ENCODE measurements at regions not wholly inside any gene's neighbourhood (a gene's known extent, or its start where the extent isn't known, plus 50 kb on each side); places are given as distances from the start of the nearest gene placed in this dataset.

DNA sequence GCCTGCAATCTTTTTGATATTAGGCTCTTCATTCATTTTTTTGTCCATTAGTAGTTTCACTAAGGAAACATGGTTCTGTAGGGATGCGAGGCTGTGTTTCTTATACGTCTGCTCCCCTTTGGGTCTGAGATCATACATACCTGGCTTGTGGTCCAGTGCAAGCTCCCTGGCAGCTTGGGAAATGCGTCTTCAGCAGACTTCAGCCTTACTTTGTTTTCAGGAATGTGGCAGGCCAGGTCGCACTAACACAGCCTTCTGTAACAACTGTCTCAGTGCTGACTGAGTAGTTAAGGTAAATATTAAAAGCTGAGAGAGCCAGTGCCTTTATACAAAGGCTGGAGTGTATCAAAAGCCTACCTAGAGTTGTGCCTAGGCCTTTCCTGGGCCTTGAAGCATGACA is 970.5 kb upstream of the EEF2KMT start:
- no peak for FAIRE-seq
- intact Hi-C loops (cut with DNase I) = no loop called here
- no peak for DNase-seq
- no peaks in the 10 kb centered on the region for H3K9me3 ChIP-seq
- no peaks in the 10 kb centered on the region for H3K4me1 ChIP-seq
- H3K36me3 ChIP-seq = no peaks in the 10 kb centered on the region
- TF ChIP-seq, protein P1, sequence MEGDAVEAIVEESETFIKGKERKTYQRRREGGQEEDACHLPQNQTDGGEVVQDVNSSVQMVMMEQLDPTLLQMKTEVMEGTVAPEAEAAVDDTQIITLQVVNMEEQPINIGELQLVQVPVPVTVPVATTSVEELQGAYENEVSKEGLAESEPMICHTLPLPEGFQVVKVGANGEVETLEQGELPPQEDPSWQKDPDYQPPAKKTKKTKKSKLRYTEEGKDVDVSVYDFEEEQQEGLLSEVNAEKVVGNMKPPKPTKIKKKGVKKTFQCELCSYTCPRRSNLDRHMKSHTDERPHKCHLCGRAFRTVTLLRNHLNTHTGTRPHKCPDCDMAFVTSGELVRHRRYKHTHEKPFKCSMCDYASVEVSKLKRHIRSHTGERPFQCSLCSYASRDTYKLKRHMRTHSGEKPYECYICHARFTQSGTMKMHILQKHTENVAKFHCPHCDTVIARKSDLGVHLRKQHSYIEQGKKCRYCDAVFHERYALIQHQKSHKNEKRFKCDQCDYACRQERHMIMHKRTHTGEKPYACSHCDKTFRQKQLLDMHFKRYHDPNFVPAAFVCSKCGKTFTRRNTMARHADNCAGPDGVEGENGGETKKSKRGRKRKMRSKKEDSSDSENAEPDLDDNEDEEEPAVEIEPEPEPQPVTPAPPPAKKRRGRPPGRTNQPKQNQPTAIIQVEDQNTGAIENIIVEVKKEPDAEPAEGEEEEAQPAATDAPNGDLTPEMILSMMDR (IDR thresholded peaks at IDR 0.05) = no peak
- WGBS, 2 donors = 43 to 48% methylated on average over 4 of the region's 4 CpGs
- peaks cover 0 to 7% (median 0%) of the 10 kb centered on the region in 4 donors for H3K27me3 ChIP-seq
- H3K27ac ChIP-seq = no peak overlapping the region
- H3K4me3 ChIP-seq = no peak overlapping the region
- ATAC-seq = no peak

DNA sequence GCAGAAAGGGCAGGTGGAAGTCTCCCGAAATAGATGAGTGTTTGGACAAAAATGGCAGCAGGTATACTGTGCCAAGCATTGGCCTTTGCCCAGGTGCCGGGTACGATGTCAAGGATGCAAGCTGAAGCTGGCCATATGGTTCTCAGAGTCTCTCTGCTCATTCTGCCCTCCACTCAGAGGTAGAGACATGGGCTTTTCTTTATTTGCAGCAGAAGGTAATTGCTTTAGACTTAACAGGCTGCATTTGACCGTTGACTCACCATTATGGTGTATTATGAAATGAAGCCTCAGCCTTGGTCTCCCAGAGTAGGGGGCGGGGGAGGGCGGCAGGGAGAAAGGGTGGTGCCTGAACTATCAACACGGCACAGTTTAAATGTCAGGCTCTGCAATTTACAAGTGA is 969.1 kb upstream of the EEF2KMT start:
- Histone ChIP-seq H3K4me3 (no peak overlapping the region), H3K4me1 (no peaks in the 10 kb centered on the region), H3K36me3 (no peaks in the 10 kb centered on the region), H3K27me3 (peaks cover 0 to 7% (median 0%) of the 10 kb centered on the region in 4 donors), H3K27ac (no peak overlapping the region), H3K9me3 (no peaks in the 10 kb centered on the region)
- intact Hi-C loops (cut with DNase I) = no loop called here
- WGBS, 2 donors = 46 to 66% methylated on average over 7 of the region's 7 CpGs
- FAIRE-seq = no peak
- no peak for ATAC-seq
- DNase-seq = no peak
- TF ChIP-seq, protein P1 (IDR thresholded peaks at IDR 0.05) = no peak

DNA sequence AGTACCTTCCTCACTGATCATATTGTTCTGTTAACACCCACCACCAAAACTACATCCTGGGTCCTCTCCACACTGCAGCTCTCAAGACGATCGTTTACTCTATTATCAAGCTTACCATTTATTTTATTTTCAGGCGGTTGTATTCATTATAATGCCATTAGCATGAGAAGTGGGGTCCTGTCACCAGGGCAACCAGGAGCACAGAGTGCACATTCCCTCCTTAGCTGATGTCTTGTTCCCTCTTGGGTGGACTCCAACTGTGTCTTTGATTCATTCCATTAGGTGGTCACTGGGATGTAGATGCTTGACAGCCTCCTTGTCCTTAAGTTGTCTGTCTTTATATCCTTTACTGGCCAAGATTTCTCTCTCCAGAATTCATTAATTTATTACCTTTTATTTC is 965.9 kb upstream of the EEF2KMT start:
- DNase-seq = no peak
- no peak for FAIRE-seq
- Histone ChIP-seq H3K4me3 (no peak overlapping the region), H3K36me3 (no peaks in the 10 kb centered on the region), H3K4me1 (no peaks in the 10 kb centered on the region), H3K9me3 (no peaks in the 10 kb centered on the region), H3K27ac (no peak overlapping the region), H3K27me3 (peaks cover 0 to 7% (median 0%) of the 10 kb centered on the region in 4 donors)
- intact Hi-C loops (cut with DNase I) = no loop called here
- WGBS, 2 donors = 32 to 45% methylated on average over 3 of the region's 3 CpGs
- ATAC-seq = no peak
- TF ChIP-seq, protein P1 (IDR thresholded peaks at IDR 0.05) = no peak

DNA sequence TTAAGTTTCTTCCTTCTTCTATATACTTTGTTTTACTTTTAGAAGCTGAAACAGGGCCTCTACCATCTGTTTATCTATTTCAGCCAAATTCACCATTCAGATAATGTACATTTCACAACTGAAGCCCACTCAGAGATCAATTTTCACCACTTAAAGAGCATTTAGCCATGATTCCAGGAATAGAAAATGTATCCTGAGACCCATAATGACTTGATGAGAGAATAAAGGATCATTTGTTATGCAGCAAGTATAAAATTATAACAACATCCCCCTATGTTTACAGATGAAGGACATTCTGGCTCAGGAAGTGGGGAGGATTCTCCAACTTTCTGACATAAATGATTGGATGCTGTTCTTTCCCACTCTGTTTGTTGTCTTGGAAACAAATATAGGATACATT is 962.1 kb upstream of the EEF2KMT start:
- FAIRE-seq (no peak), ATAC-seq (no peak), DNase-seq (no peak)
- H3K36me3 ChIP-seq = no peaks in the 10 kb centered on the region
- no peak overlapping the region for H3K4me3 ChIP-seq
- TF ChIP-seq, protein P1 (IDR thresholded peaks at IDR 0.05) = no peak
- intact Hi-C loops (cut with DNase I) = no loop called here
- no peak overlapping the region for H3K27ac ChIP-seq
- H3K4me1 ChIP-seq = no peaks in the 10 kb centered on the region
- H3K27me3 ChIP-seq = peaks cover 0 to 4% (median 0%) of the 10 kb centered on the region in 4 donors
- no peaks in the 10 kb centered on the region for H3K9me3 ChIP-seq

DNA sequence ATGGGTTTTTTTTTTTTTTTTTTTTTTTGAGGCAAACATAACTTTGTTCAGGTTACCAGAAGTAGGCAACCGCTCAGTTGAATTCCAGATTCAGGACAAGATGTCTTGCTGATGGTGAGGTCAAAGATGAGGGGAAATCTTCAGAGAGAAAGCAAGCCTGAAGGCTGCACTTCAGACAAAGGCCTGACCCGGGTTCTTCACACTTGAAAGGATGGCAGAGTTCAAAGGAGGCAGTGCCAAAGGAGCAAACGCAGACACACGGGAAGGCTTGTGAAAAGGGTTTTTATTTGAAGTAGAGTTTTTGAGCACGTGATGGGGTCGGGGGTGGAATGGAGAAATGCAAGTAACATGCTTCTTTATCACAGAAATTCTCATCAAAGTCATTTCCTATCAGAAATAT is 960.2 kb upstream of the EEF2KMT start:
- H3K27ac ChIP-seq = no peak overlapping the region
- DNase-seq (no peak), ATAC-seq (no peak), FAIRE-seq (no peak)
- no peaks in the 10 kb centered on the region for H3K4me1 ChIP-seq
- no peaks in the 10 kb centered on the region for H3K9me3 ChIP-seq
- no peak overlapping the region for H3K4me3 ChIP-seq
- WGBS, 2 donors = 32 to 42% methylated on average over 6 of the region's 6 CpGs
- H3K36me3 ChIP-seq = no peaks in the 10 kb centered on the region
- H3K27me3 ChIP-seq = no peaks in the 10 kb centered on the region
- intact Hi-C loops (cut with DNase I) = no loop called here
- TF ChIP-seq, protein P1 (IDR thresholded peaks at IDR 0.05) = no peak
